Activated CD4-positive, alpha-beta T cell treated with anti-CD3 and anti-CD28 coated beads for 4 hours (primary cell): ENCODE measurements at regions not wholly inside any gene's neighbourhood (a gene's known extent, or its start where the extent isn't known, plus 50 kb on each side); places are given as distances from the start of the nearest gene placed in this dataset.
"Not testable (repeated sequence)": the region's sequence is repeated elsewhere in the genome, so short reads cannot be mapped to it uniquely, and the experiment has no call there.

Experiments
- DNase-seq, 2 donors: peaks; one replicate each; pipeline ENCODE4 v3.0.0-alpha.2; 2020

- no peak for DNase-seq
These were observed 365.0 kb downstream of the CCER1 start for GRCh38 chr12:90589956-90590355.

GRCh38 chr12:90585640-90586304 lies 369.2 kb downstream of the CCER1 start:
- no peak for DNase-seq

GRCh38 chr12:90576707-90577106 lies 378.3 kb downstream of the CCER1 start:
- no peak for DNase-seq

GRCh38 chr12:90575995-90576394 lies 379.0 kb downstream of the CCER1 start:
- no peak for DNase-seq

GRCh38 chr12:90574676-90575075 lies 380.3 kb downstream of the CCER1 start:
- no peak for DNase-seq

- DNase-seq: no peak
These were observed 382.2 kb downstream of the CCER1 start for GRCh38 chr12:90572778-90573177.

- DNase-seq: no peak
These were observed 385.3 kb downstream of the CCER1 start for GRCh38 chr12:90569685-90570084.

- no peak for DNase-seq
These were observed 392.3 kb downstream of the CCER1 start for GRCh38 chr12:90562671-90563070.

GRCh38 chr12:90548595-90548994 lies 406.4 kb downstream of the CCER1 start:
- no peak for DNase-seq

GRCh38 chr12:90546511-90546910 lies 408.5 kb downstream of the CCER1 start:
- no peak for DNase-seq

- DNase-seq: no peak
These were observed 411.1 kb downstream of the CCER1 start for GRCh38 chr12:90543841-90544240.

GRCh38 chr12:90543374-90543773 lies 411.6 kb downstream of the CCER1 start:
- no peak for DNase-seq

GRCh38 chr12:90542852-90543251 lies 412.1 kb downstream of the CCER1 start:
- not testable (repeated sequence) for DNase-seq

- not testable (repeated sequence) for DNase-seq
These were observed 421.1 kb downstream of the CCER1 start for GRCh38 chr12:90533828-90534227.

- DNase-seq: no peak
These were observed 434.8 kb downstream of the CCER1 start for GRCh38 chr12:90520002-90520734.

GRCh38 chr12:90519285-90519684 lies 435.7 kb downstream of the CCER1 start:
- DNase-seq: no peak

GRCh38 chr12:90515199-90516175 lies 439.5 kb downstream of the CCER1 start:
- no peak for DNase-seq

GRCh38 chr12:90514325-90514724 lies 440.7 kb downstream of the CCER1 start:
- DNase-seq: no peak

- no peak for DNase-seq
These were observed 442.5 kb downstream of the CCER1 start for GRCh38 chr12:90512518-90512917.

GRCh38 chr12:90510948-90511347 lies 444.0 kb downstream of the CCER1 start:
- DNase-seq: no peak

GRCh38 chr12:90504806-90505205 lies 450.2 kb downstream of the CCER1 start:
- no peak for DNase-seq

GRCh38 chr12:90502070-90502469 lies 452.9 kb downstream of the CCER1 start:
- no peak for DNase-seq

GRCh38 chr12:90501412-90501811 lies 453.6 kb downstream of the CCER1 start:
- no peak for DNase-seq
